ENCODE measurements at regions not wholly inside any gene's neighbourhood (a gene's known extent, or its start where the extent isn't known, plus 50 kb on each side); places are given as distances from the start of the nearest gene placed in this dataset.
"Not testable (repeated sequence)": the region's sequence is repeated elsewhere in the genome, so short reads cannot be mapped to it uniquely, and the experiment has no call there.

GRCh38 chr2:91463007-91463406, 2771.5 kb downstream of the RPIA start:
- not testable (repeated sequence) for TF ChIP-seq POLR2A (IDR thresholded peaks at IDR 0.05)
- TF ChIP-seq, protein P1, sequence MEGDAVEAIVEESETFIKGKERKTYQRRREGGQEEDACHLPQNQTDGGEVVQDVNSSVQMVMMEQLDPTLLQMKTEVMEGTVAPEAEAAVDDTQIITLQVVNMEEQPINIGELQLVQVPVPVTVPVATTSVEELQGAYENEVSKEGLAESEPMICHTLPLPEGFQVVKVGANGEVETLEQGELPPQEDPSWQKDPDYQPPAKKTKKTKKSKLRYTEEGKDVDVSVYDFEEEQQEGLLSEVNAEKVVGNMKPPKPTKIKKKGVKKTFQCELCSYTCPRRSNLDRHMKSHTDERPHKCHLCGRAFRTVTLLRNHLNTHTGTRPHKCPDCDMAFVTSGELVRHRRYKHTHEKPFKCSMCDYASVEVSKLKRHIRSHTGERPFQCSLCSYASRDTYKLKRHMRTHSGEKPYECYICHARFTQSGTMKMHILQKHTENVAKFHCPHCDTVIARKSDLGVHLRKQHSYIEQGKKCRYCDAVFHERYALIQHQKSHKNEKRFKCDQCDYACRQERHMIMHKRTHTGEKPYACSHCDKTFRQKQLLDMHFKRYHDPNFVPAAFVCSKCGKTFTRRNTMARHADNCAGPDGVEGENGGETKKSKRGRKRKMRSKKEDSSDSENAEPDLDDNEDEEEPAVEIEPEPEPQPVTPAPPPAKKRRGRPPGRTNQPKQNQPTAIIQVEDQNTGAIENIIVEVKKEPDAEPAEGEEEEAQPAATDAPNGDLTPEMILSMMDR (IDR thresholded peaks at IDR 0.05 in 4 of 5, conservative IDR thresholded peaks at IDR 0.05 in 1 of 5), result not testable (repeated sequence)

Data from gastrocnemius medialis (tissue), 4 donors.